ENCODE measurements at regions not wholly inside any gene's neighbourhood (a gene's known extent, or its start where the extent isn't known, plus 50 kb on each side); places are given as distances from the start of the nearest gene placed in this dataset.

DNA sequence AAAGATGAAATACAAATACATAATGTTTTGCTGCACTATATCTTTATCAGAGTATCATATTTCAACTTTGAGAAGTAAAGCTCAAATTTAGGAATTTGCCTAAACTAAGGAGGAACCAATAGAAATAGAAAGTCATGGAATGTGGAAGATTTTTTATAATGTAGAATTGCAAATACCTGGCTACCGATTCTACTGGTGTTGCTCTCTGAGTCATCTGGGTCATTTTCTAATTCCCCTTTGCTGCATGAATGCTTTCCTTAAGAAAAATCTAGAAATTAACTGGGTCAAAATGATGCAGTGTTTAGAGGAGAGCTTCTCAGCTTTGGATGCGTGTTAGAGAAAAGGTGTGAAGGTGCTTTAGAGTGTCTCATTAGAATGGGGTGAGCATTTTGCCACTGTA is 568.9 kb upstream of the ANKRD30A start:
- no peak for DNase-seq
- intact Hi-C loops (cut with DNase I, micrococcal nuclease), result no loop called here
- H3K9me3 ChIP-seq, result peaks cover 27% of the 10 kb centered on the region
- no peak for ATAC-seq
- no peak overlapping the region for H3K4me3 ChIP-seq
- no peaks in the 10 kb centered on the region for H3K4me1 ChIP-seq (ENCODE audit: low read depth)
- TF ChIP-seq, protein P1, sequence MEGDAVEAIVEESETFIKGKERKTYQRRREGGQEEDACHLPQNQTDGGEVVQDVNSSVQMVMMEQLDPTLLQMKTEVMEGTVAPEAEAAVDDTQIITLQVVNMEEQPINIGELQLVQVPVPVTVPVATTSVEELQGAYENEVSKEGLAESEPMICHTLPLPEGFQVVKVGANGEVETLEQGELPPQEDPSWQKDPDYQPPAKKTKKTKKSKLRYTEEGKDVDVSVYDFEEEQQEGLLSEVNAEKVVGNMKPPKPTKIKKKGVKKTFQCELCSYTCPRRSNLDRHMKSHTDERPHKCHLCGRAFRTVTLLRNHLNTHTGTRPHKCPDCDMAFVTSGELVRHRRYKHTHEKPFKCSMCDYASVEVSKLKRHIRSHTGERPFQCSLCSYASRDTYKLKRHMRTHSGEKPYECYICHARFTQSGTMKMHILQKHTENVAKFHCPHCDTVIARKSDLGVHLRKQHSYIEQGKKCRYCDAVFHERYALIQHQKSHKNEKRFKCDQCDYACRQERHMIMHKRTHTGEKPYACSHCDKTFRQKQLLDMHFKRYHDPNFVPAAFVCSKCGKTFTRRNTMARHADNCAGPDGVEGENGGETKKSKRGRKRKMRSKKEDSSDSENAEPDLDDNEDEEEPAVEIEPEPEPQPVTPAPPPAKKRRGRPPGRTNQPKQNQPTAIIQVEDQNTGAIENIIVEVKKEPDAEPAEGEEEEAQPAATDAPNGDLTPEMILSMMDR (IDR thresholded peaks at IDR 0.05), result no peak
- no peaks in the 10 kb centered on the region for H3K36me3 ChIP-seq (ENCODE audit: low read depth)

DNA sequence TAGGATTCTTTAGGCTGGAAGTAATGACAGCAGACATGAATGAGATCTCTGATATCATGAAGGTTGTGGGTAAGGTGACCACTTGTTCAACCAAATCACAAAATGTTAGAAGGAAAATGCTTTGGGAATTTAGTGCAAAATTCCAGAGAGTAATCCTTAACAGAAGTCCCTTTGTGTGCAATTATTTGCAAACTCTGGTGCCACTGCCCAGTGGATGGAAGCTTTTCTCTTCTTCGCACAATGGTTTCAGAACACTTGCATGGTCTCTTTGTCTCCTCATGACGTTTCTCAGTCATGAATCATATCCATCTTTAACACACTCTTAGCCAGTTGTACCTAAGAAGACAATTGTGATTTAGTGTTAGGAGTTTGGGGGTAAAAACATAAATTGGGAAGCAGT is 570.4 kb upstream of the ANKRD30A start:
- ATAC-seq, result no peak
- Histone ChIP-seq H3K9me3 (peaks cover 18% of the 10 kb centered on the region), H3K4me3 (no peak overlapping the region), H3K36me3 (ENCODE audit: low read depth) (no peaks in the 10 kb centered on the region), H3K4me1 (ENCODE audit: low read depth) (no peaks in the 10 kb centered on the region)
- TF ChIP-seq, protein P1 (IDR thresholded peaks at IDR 0.05), result no peak
- intact Hi-C loops (cut with DNase I, micrococcal nuclease), result no loop called here
- DNase-seq, result no peak

DNA sequence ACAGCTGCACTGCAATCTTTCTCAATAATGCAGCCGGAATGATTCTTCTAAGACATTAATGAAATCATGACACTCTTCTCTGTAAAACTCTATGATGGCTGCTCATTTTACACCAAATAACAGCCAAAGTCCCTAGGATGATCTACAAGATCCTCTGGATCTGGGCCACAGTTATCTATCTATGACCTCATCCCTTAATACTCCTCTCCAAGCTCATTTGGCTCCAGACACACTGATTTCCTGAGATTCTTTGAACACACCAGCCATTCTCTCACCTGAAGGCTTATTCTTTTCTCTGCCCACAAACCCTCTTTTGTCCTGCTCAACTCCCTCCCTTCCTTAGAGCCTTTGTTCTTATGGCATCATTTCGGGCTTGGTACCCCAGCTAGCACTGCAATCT is 577.4 kb upstream of the ANKRD30A start:
- TF ChIP-seq, protein P1 (IDR thresholded peaks at IDR 0.05), result no peak
- H3K4me3 ChIP-seq, result no peak overlapping the region
- no peaks in the 10 kb centered on the region for H3K36me3 ChIP-seq (ENCODE audit: low read depth)
- peaks cover 45% of the 10 kb centered on the region for H3K9me3 ChIP-seq
- H3K4me1 ChIP-seq (ENCODE audit: low read depth), result no peaks in the 10 kb centered on the region
- intact Hi-C loops (cut with DNase I, micrococcal nuclease), result no loop called here
- no peak for ATAC-seq
- DNase-seq, result no peak

DNA sequence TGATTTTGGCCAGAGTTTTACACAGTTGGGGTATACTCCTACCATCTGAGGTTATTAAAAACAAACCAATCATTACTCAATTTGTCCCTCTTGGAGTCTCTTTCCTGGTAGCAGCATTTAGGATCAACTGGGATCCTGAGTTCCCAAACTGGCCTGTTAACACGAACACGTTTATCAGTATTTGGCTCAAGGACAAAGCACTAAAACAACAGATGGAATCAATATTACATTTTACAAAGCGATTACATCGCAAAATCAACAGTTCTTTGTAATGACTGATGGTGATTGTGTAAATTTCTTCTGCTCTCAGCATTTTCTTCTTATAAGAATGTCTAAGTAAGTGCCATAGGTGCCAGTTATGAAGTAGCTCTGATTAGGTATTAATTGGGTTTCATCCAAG is 582.9 kb upstream of the ANKRD30A start:
- Histone ChIP-seq H3K4me3 (no peak overlapping the region), H3K9me3 (peaks cover 64% of the 10 kb centered on the region), H3K4me1 (ENCODE audit: low read depth) (no peaks in the 10 kb centered on the region), H3K36me3 (ENCODE audit: low read depth) (no peaks in the 10 kb centered on the region)
- ATAC-seq, result no peak
- no peak for DNase-seq
- intact Hi-C loops (cut with DNase I, micrococcal nuclease), result no loop called here
- TF ChIP-seq, protein P1 (IDR thresholded peaks at IDR 0.05), result no peak

DNA sequence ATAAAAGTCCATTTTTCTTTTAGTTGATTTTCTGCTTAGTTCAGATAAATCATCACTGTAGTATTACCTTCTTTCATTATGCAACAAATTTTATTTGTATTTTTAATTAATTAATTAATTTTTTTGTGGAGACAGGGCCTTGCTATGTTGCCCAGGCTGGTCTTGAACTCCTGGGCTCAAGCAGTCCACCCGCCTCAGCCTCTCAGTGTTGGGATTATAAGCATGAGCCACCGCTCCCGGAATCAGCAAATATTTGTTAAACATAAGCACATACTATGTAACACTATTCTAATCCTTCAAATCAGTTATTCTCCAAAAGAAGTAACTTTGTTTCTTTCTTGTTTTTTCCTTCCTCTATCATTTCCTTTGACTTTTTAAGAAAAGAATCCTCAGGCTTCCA is 584.8 kb upstream of the ANKRD30A start:
- TF ChIP-seq, protein P1 (IDR thresholded peaks at IDR 0.05), result no peak
- no peaks in the 10 kb centered on the region for H3K4me1 ChIP-seq (ENCODE audit: low read depth)
- intact Hi-C loops (cut with DNase I, micrococcal nuclease), result no loop called here
- DNase-seq, result no peak
- H3K4me3 ChIP-seq, result no peak overlapping the region
- peaks cover 61% of the 10 kb centered on the region for H3K9me3 ChIP-seq
- ATAC-seq, result no peak
- H3K36me3 ChIP-seq (ENCODE audit: low read depth), result no peaks in the 10 kb centered on the region

DNA sequence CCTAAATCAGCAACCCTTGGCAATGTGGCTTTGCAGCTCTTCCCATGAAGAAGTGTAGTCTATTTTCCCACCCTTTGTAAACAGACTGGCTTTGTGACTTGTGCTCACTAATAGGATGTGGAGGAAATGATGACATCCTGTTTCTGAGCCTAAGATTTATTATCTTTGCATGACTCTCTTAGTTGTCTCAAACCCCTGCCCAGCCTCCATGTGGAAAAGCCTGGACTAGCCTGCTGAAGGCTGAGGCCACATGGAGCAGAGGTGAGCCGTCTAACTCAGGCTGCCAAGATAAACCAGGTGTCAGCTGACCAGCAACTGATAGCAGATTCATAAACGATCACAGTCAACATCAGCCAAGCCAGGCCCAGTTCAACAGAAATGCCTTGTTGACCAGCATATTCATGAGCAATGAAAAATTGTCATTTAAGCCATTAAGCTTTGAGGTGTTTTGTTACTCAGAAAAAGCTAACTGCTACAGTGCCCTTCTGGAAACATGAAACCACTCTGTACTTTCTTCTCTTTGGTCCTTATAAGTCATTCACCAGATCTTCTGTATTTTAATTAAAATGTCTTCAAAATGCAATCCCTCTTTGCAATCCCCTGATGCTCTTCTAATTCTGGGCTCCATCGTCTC is 586.3 kb upstream of the ANKRD30A start:
- ATAC-seq (no peak), DNase-seq (no peak)
- TF ChIP-seq, protein P1 (IDR thresholded peaks at IDR 0.05), result no peak

More for the DNA sequence above, 586.3 kb upstream of the ANKRD30A start:
- Histone ChIP-seq H3K36me3 (ENCODE audit: low read depth) (no peaks in the 10 kb centered on the region), H3K4me1 (ENCODE audit: low read depth) (no peaks in the 10 kb centered on the region), H3K4me3 (no peak overlapping the region), H3K9me3 (peaks cover 49% of the 10 kb centered on the region)
- intact Hi-C loops (cut with DNase I, micrococcal nuclease), result no loop called here
